NCI-H2107 (cell line): ENCODE measurements at regions not wholly inside any gene's neighbourhood (a gene's known extent, or its start where the extent isn't known, plus 50 kb on each side); places are given as distances from the start of the nearest gene placed in this dataset.

Source experiments
- DNase-seq: peaks from one replicate; lab custom pipeline; 2025; lab: John Stamatoyannopoulos, UW

DNA sequence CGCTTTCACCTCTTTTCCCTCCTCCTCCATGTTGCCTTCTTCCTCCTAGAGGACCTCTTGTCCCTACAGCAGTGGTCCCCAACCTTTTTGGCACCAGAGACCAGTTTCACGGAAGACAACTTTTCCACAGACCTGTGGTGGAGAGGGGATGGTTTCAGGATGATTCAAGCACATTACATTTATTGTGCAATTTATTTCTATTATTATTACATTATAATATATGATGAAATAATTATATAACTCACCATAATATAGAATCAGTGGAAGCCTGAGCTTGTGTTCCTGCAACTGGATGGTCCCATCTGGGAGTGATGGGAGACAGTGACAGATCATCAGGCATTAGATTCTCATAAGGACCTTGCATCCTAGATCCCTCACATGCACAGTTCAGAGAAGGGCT, 152.2 kb upstream of the NCKAP5 start:
- no peak for DNase-seq

DNA sequence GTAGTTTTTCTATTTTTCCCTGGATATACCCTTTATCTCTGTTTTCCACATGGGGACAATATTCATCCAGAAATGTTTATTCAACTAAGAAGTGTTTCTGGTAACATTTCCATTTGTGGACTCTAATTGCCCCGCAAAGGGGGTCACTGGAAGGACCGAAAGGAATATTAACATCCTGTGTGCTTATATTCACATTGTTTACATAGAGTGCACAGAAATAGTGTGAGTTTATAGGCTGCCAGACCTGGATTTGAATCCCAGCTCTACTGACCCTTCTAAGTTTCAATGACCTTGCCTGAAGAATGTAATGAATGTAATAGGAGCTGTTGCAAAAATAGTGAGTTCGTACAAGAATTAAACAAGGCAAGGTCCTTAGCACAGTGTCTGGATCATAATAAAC, 152.9 kb upstream of the NCKAP5 start:
- DNase-seq, result no peak

DNA sequence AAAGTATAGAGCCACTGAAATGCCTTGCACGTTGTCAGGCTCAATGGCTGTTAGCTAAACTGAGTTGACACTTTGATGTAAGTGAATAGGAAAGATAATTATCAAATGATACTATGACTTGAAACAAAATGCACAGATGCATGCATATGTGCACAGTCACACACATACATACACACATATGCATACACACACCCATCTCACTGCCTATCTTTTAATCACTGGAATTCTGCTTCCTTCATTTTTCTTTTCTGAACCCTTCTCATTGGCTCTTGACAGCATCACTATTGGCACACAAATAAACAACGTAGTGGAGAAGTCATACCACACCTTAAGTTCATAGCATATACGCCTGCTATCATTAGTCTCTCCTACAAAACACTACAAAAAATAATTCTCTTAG, 154.9 kb upstream of the NCKAP5 start:
- no peak for DNase-seq

DNA sequence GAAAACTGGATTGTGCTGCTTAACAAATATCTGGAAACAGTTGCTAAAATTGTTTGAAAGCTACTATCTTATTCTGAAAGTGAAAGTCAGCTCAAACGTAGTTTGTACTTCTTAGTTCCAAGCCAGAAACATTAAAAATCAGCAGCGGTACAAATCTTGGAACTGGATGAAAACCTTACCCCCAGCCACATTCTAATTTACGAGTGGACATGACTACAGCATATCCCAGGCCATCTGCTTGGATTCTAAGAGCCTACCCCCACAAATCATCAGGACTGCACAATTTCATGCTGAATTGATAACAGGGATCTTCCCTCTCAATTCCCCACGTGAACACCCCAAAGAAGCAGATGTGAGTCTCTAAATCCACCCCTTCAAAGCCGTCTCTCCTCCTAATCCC, 158.7 kb upstream of the NCKAP5 start:
- DNase-seq, result no peak

DNA sequence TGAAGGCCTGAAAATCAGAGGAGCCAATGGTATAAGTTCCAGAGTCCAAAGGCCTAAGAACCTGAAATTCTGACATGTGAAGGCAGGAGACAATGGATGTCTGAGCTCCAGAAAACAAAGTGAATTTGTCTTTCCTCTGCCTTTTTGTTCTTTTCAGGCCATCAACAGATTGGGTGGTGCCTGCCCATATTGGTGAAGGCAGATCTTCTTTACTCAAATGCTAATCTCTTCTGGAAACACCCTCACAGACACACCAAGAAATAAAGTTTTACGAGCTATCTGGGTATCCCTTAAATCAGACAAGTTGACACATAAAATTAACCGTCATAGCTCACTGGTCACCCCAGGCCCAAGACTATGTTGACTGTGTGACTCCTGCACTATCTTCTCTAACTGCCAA, 163.8 kb upstream of the NCKAP5 start:
- DNase-seq, result no peak

DNA sequence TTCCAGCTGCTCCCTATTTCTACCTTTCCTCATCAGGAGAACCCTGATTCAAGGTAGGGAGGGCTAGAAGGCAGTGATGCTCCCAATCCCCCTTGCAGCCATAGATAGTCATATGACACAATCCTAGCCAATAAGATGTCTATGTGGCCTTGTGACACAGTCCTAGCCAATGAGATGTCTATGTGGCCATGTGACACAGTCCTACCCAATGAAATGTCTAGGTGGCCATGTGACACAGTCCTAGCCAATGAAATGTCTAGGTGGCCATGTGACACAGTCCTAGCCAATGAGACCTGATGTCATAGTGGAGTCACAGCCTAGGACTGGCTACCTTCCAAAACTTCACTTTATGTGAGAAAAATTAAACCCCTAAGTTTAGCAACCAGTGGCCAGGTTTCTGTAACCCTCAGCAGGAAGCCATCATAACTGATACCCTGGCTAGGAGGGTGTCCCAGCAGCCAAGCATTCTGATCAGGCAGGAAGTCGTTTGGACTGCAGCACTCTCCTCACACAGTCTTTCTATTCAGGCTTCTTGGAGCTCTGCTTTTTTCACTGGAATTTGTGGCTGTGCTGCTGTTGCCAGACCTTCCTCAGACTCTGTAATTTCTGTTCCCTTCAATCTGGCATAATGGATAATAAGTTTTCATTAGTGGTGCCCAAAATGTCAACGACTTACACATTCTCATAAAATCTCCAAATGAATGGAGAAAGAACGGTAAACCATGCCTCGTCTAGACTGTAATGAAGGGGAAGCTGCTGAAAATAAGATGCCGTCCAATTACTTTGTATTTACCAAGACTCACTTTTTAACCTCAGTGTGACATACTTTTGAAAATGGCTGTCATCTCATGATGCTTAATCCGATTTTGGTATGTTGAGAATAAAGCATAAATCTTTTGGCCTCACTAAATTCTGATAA, 165.0 kb upstream of the NCKAP5 start:
- no peak for DNase-seq

DNA sequence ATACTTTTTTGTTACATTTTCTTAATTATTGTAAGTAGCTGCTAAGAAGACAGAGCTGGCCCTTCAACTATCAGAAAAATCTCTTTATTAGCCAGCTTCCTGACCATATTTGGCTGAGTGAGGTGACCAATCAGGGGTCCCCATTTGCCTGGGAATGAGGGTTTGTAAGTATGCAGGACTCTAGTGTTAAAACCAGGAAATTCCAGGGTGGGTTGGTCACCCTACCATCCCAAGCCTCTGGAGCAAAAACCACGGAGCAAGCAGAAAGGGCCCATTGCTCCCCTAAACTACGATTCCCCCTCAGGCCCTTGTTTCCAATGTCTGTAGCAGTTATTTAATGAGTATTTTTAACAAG, 165.6 kb upstream of the NCKAP5 start:
- DNase-seq, result no peak

DNA sequence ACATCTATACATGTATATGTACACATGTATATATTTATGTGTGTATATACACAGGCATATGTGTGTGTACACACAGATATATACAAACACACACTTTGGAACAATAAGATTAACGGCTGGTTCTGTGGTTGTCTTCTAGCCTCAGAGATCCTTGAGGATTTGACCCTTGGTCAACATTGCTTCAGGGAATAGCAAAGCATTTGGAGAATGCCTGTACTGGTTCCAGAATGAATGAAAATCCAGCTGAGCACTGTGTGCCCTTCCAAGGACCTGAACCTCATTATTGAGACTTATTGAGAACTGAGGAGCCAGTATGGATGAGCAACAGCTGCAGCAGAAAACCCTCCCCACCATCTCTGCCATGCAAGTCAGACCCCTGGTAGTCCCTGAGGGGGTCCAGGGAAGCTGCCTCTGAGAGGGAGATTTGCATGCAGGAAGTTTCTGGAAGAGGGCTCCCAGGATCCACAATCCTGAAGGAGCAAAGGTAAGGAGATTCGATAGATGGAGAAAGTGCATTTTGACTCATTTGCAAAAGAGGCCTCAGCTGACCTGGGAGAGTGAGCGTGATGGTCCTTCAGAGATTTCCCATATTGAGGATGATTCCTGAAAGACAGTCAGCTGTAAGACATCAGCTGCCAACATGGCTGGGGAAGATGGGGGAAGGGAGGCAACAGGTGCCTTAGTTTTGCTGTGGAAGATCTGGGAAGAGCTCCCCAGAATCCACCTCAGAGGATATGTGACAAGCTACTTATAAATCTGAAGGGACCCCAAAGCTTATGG, 166.6 kb upstream of the NCKAP5 start:
- no peak for DNase-seq

DNA sequence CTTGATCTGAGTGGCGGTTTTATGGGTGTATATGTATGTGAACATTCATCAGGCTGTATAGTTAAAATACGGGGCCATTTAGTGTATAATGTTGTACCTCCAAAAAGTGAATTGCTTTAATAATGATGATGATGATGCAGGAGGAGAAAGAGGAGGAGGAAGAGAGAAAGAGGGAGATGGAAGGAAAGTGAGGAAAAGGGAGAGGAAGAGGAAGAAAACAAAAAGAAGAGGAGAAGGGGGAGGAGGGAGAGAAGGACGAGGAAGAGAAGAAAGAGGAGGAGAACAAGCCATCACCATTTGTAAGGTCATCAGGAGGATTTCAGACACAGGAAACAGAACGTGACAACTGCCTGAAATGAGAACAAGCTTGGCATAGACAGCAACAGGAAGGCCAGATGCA, 168.4 kb upstream of the NCKAP5 start:
- no peak for DNase-seq

DNA sequence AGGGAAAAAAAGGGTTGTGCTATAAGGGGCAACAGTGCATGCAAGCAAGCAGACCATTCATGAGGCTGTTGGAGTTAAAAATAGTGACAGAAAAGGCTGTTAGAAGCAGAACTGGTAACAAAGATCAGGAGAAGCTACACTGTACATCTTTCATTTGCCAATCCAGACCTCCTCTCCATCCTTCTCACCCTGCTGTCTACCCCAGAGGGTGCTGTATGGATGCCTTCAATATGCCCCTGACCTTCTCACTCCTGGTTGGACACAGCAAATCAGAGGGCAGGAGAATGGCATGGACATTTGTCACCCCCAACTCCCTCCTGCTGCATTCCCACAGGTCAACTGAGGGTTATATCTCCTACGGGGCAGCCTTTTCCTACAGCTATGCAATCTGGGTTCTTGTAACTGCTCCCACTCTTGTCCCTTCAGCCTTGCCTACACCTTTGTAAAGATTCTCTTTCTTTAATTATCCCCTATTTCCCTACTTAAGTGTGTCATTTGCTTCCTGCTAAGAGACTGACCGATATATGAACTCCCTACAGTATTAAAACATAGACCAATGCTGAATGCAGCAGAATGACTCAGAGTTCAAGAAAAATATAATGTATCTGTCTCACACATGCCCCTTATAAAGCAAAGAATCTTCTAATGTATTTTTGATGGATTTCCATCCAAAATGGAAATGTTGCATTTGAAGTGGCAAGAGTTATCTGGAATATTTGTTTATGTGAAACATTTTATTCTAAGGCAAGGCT, 169.2 kb upstream of the NCKAP5 start:
- no peak for DNase-seq

DNA sequence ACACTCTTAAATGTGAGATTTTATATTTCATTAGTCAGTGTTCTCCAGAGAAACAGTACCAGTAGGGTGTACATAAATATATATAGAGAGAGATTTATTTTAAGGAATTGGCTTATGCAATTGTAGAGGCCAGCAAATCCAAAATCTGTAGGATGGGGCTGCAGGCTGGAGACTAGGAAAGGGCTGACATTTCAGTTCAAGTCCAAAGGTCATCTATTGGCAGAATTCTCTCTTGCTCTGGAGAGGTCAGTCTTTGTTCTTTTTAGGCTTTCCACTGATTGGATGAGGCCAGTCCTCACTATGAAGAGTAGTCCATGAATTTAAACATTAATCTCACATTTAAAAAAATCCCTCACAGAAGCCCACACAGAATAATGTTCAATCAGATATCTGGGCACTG, 170.8 kb upstream of the NCKAP5 start:
- DNase-seq, result no peak

DNA sequence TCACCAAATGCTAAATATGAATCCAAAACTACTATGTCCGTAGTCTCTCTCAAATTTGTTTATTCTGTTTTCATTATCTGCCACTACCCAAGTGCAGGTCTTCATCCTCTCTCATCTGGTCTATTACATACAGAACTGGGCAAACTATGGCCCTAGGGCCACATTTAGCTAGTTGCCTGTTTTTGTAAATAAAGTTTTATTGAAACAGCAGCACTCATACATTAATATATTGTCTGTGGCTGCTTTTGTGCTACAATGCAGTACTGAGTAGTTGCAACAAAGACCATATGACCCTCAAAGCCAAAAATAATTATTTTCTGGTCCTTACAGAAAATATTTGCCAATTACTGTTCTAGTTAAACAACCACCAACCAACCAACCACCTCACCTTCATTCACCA, 172.2 kb upstream of the NCKAP5 start:
- DNase-seq, result no peak

DNA sequence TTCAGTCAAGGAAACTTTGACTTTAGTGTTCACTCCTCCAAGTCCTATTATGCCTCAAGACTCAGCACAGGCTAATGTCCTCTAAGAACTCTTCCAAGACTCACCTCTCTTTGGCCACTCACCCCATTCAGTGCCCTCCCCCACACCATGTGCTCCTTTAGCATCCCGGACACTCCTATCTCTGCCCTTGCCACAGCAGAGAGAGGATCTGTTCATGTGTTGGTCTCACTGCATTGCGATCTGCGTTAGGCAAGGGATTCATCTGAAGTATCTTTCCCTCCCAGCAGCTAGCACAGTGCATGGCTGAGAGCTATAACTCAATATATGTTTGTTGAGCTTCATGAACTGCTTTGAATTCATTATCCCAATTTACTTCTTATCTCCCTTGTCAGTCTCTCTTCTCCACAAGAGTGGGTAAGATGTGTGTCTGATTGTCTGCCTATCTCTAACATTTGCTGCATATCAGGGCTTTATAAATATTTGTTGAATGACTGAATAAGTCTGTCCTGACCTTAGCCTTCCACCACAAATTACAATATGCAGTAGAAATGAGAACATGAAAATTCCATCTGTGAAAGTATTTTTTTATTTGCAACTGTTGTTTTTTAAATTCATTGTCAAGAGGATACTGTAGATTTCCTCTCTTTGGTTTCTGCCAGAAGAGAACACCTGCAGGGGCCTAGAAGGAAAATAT, 179.9 kb upstream of the NCKAP5 start:
- no peak for DNase-seq

DNA sequence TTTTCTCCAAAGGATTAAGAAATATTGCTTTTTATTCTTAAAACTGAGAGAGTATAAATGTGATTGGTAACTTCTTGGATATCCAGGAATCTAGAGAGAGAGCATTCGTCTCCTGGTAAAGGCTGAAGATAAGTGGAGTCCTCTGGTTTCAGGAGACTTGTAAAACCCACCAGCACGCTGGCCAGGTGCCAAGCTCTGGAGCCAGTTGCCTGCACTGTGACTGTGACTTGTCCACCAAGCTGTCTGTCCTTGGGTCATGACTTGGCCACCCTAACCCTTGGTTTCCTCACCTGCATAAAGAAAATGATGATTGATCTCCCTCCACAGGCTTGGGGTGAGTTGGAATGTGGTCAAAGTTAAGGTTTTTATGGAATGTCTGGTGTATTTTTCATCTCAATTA, 185.4 kb upstream of the NCKAP5 start:
- no peak for DNase-seq

DNA sequence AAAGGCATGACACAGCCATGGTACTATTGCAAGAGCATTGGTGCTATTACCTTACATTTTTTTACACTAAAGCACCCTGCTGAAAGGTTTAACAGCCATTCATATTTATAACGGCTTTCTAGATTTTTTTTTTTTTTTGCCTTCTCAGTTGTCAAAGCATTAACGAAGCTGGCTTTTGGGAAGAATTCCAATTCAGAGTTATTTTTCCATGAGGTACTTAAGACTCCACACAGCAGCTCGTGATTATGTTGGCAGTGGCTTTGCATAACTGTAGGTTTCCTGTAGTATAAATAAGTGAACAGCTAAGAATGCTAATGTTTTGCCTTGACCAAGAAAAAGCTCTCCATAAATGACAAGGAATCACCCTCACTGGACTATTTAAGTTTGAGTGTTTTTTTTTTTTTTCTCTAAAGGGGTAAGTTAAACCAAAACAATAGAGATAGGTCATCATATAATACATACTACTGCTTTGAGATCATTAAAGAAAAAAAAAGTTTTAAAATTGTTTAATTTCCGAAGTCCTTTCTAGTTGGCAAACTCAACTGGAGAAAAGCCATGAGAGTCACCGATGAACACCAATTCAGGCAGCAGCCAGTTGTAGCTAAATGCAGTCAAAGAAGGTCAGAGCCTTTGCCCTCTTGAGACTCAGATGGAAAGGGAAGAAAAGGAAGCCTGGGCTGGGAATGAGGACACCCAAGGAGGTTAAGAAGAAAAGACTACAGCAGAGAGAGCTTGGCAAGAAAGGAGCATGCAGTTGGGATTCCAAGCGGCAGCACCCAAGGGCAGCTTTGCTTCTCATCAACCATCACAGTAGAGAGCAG, 187.4 kb upstream of the NCKAP5 start:
- DNase-seq, result no peak

DNA sequence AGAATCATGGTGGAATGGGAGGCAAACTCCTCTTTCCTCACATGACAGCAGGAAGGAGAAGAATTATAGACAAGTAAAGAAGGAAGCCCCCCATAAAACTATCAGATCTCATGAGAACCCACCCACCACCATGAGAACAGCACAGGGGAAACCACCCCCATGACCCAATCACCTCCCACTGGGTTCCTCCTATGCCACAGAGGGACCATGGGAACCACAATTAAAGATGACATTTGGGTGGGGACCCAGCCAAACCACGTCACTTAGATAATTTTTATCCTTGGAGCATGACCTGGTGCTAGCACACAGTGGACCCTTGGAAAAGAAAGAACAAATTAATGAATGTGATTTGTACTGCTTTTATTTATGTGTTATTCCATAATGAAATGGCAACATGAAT, 188.6 kb upstream of the NCKAP5 start:
- no peak for DNase-seq

DNA sequence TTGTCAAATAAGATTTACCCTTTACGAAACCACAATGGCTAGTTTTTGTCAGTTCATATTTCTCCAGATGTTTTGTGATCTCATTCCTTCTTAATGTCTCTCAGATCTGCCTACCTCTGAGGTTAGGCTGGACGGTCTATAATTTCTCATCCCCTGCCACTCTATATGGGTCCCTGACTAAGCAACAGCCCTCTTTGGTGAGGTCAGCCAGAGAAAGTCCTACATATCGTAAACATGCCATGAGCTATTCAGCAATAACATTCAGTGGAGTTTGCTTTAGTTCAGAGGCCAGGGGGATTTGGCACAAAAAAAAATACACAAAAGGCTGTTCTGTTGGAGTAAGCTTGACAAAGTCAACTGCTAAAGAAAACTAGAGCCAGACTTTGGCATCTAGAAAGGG, 192.1 kb upstream of the NCKAP5 start:
- no peak for DNase-seq

DNA sequence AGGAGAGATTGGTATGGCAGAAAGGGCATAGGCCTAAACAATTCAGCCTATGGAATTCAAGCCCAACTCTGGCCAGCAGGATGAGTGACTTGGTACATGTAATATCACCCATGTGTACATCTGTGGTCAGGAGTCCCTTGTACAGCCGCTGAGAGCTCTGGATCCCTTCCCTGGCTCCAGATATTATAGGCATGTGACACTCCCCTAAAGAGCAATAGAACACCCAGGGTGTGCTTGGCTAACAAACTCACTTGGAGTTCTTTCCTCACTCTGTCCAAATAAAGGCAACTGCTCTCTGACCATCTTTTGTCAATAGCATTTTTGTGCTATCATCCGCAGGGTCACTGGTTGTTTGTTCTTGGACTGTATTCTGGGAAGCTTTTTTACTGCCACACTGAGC, 197.4 kb upstream of the NCKAP5 start:
- no peak for DNase-seq

DNA sequence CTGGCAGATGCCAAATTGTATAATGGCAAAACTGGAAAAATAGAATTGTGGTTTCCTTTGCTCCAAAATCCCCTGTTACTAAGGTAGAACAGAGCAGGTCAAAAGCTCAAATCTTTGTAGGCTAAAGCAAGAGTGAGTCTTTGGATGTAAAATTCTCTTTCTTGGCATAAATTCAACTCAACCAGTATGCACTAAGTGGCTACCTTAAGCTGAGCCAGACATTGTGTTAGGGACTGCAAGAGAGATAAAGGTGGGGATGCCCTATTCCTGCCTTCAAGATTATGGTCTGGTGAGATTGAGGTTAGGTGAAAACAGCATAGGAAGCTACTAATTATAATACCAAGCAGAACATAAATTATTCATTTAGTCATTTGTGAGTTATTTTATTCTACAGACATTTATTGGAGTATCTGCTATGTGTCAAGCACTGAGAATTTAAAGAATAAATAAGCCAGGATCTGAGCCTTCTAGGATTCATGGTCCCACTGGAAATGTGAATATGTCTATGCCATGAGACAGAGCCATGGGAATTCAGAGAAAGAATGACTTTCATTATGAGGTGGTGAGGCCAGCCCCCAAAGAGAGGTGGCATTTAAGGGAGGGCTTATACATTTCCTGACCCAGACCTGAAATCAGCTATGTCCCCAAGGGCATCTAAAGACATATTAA, 198.0 kb upstream of the NCKAP5 start:
- no peak for DNase-seq

DNA sequence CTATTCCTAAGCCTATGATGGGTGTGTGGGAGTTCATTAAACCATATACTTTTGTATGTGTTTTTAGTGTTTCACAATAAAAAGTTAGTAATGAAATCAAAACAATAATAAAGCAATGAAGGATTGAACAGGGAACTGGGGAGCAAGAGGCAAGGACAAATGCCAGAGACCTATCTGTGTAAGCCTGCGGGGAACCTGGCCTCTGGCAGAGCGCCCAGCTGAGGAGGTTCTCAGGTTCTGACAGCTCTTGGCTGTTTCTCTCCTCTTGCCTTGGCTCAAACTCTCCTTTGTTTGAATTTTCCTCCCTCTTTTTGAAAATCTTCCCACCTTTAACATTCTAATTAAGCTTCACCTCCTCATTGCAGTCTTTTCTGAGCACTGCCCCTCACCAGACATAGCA, 200.0 kb upstream of the NCKAP5 start:
- DNase-seq, result no peak
